ENCODE measurements at regions not wholly inside any gene's neighbourhood (a gene's known extent, or its start where the extent isn't known, plus 50 kb on each side); places are given as distances from the start of the nearest gene placed in this dataset. TPM values are rescaled to one million over a fixed set of nuclear protein-coding genes. Genes with fewer than 3 reads are reported as not detected.

DNA sequence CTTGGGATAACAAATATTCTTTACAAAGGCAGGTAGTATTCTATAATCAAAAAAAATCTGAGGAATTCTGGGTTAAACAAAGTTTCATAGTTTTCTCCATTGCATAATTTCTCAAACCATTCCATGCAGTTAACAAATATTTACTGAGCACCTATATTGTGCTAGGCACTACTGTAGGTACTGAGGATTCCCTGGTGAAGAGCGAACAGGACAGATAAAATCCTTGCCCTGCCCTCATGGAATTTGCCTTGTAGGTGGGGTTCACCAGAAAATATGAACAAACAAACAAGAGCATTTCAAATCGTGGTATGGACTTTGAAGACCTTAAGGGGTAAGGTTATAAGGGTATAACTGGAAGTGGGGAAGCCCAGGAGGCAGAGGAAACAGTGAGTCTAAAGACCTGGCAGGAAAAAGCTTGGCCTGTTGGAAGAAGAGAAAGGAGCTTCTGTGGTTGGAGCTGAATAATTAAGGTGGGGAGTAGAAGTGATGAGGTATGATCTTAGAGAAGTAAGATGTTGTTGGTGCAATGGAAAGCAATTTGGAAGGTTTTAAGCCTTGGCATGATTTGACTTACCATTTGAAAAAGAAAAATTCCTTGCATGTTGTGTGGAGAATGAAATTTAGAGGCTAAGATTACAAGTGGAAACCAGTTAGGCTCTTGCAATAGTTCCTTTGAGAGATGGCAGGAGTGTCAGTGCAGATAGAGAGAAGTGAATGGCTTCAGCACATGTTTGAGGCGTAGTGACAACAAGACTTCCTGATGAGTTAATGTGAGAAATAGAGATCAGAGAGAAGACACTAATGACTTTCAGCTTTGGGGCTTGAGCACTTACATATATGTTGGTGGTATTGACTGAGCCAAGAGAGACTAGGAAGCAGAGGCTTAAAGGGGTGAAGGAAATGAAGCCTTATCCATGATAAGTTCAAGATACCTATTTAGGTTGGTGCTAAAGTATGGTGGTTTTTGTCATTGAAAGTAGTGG is 55.7 kb upstream of the PICALM start:
- H3K27ac ChIP-seq (ENCODE audit: low read depth, low read length) = no peak overlapping the region
- no peaks in the 10 kb centered on the region for H3K9me3 ChIP-seq (ENCODE audit: control insufficient read depth, insufficient read depth, low read length)
- DNase-seq (ENCODE audit: low read depth in 4 of 6, low spot score in 6 of 6) = no peak
- H3K4me1 ChIP-seq (ENCODE audit: control insufficient read depth, insufficient read depth, low read length) = no peaks in the 10 kb centered on the region
- no peaks in the 10 kb centered on the region for H3K27me3 ChIP-seq (ENCODE audit: control insufficient read depth, insufficient read depth, low read length)
- 92% methylated on average over 2 of the region's 3 CpGs for WGBS (ENCODE audit: insufficient coverage)
- no peak overlapping the region for H3K4me3 ChIP-seq (ENCODE audit: low read depth, low read length)
- no peaks in the 10 kb centered on the region for H3K36me3 ChIP-seq (ENCODE audit: control insufficient read depth, insufficient read depth, low read length)

DNA sequence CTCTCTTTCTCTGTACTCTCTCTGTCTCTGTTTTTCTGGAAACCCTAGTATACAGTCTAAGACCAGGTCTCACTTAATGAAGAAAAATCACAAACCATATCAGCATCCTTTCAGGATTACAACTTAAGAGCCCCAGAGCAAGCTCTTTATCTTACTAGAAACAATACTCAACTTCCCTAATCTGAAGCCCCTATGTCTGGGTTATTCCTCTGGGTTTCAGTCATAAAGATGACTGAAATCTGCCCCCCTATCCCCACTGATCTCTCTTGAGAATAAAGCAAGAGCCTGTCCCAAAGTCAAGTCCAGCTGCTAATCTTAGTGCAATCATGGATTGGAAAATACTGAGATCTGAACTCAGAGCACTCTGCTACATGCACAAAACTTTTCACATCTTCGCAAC is 53.9 kb upstream of the PICALM start:
- Histone ChIP-seq H3K27me3 (ENCODE audit: control insufficient read depth, insufficient read depth, low read length) (no peaks in the 10 kb centered on the region), H3K4me3 (ENCODE audit: low read depth, low read length) (no peak overlapping the region)
- whole genome bisulfite sequencing (ENCODE audit: insufficient coverage) = 100% methylated on average over 1 of the region's 1 CpG

DNA sequence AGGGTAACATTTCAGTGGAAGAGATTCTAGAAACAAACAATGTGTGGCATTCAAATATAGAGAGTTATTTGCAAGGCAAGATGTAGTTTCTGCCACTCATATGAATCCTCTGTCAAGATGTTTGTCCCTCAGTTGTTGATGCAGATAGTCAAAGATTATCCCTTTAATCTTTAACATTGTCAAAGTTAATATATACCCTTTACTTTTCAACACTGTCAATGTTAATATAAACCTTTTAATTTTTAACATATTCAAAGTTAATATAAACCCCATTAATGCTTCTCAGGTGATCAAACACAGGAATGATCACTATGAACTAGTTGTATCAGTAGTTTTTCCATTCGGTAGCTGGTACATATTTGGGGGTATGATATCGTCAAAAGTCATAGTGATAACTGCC is 51.9 kb upstream of the PICALM start:
- H3K27ac ChIP-seq (ENCODE audit: low read depth, low read length) = no peak overlapping the region
- no peak overlapping the region for H3K4me3 ChIP-seq (ENCODE audit: low read depth, low read length)
- no peak for DNase-seq (ENCODE audit: low read depth in 4 of 6, low spot score in 6 of 6)
- WGBS (ENCODE audit: insufficient coverage) = no CpG with 5 or more reads among the region's 2 CpGs
- no peaks in the 10 kb centered on the region for H3K4me1 ChIP-seq (ENCODE audit: control insufficient read depth, insufficient read depth, low read length)
- no peaks in the 10 kb centered on the region for H3K9me3 ChIP-seq (ENCODE audit: control insufficient read depth, insufficient read depth, low read length)
- H3K36me3 ChIP-seq (ENCODE audit: control insufficient read depth, insufficient read depth, low read length) = no peaks in the 10 kb centered on the region
- no peaks in the 10 kb centered on the region for H3K27me3 ChIP-seq (ENCODE audit: control insufficient read depth, insufficient read depth, low read length)

More for the DNA sequence above, 53.9 kb upstream of the PICALM start:
- no peaks in the 10 kb centered on the region for H3K9me3 ChIP-seq (ENCODE audit: control insufficient read depth, insufficient read depth, low read length)
- H3K27ac ChIP-seq (ENCODE audit: low read depth, low read length) = no peak overlapping the region
- no peak for DNase-seq (ENCODE audit: low read depth in 4 of 6, low spot score in 6 of 6)
- H3K36me3 ChIP-seq (ENCODE audit: control insufficient read depth, insufficient read depth, low read length) = no peaks in the 10 kb centered on the region
- H3K4me1 ChIP-seq (ENCODE audit: control insufficient read depth, insufficient read depth, low read length) = no peaks in the 10 kb centered on the region

DNA sequence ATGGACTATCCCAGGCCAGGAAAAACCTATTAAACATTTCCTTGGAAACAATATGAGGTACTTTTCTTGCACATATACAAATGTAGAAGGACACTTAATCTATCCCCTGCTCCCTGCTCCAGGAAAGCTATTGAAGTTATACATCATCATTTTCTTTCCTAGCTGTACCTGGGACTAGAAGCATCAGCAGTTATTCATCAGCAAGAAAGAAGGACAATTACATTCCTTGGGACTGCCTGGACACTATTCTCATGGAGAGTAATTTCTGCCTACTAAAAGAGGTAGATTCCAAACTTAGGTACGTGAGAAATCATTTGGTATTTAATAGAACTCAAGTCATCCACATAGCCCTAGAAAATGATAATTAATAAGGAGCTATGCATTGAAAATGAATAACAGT is 51.0 kb upstream of the PICALM start:
- Histone ChIP-seq H3K36me3 (ENCODE audit: control insufficient read depth, insufficient read depth, low read length) (no peaks in the 10 kb centered on the region), H3K27ac (ENCODE audit: low read depth, low read length) (no peak overlapping the region), H3K9me3 (ENCODE audit: control insufficient read depth, insufficient read depth, low read length) (no peaks in the 10 kb centered on the region), H3K4me3 (ENCODE audit: low read depth, low read length) (no peak overlapping the region), H3K27me3 (ENCODE audit: control insufficient read depth, insufficient read depth, low read length) (no peaks in the 10 kb centered on the region), H3K4me1 (ENCODE audit: control insufficient read depth, insufficient read depth, low read length) (no peaks in the 10 kb centered on the region)
- DNase-seq (ENCODE audit: low read depth in 4 of 6, low spot score in 6 of 6) = no peak
- no CpG with 5 or more reads among the region's 1 CpG for WGBS (ENCODE audit: insufficient coverage)

DNA sequence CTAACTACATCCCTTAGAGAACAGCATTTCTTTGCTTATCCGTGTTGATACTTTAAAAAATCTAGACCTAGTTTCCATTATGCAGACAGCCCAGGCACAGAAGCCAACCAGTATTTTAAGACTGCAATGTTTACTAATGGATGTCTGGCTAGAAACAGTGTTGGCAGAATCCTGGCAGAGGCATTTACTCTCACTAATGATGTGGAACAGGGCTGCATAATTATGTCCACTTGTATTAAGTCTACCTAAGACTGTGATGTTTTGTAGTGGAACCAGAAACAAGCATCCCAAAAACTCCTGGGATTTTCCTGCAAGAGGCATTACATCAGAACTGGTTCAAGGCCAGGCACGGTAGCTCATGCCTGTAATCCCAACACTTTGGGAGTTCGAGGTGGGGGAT is 50.2 kb upstream of the PICALM start:
- Histone ChIP-seq H3K4me1 (ENCODE audit: control insufficient read depth, insufficient read depth, low read length) (no peaks in the 10 kb centered on the region), H3K27ac (ENCODE audit: low read depth, low read length) (no peak overlapping the region), H3K27me3 (ENCODE audit: control insufficient read depth, insufficient read depth, low read length) (no peaks in the 10 kb centered on the region), H3K9me3 (ENCODE audit: control insufficient read depth, insufficient read depth, low read length) (no peaks in the 10 kb centered on the region), H3K4me3 (ENCODE audit: low read depth, low read length) (no peak overlapping the region), H3K36me3 (ENCODE audit: control insufficient read depth, insufficient read depth, low read length) (no peaks in the 10 kb centered on the region)
- 47% methylated on average over 2 of the region's 3 CpGs for WGBS (ENCODE audit: insufficient coverage)
- DNase-seq (ENCODE audit: low read depth in 4 of 6, low spot score in 6 of 6) = peak in 5 of 6 donors; percentile 1 to 82 (median 31)

Small RNAs in the stretch of these regions (small RNA-seq; reads per million reads assigned to genes)
- not detected for gene RNU6-560P (ENCODE audit: low replicate concordance)

All from spinal cord (tissue), 10 donors.